ENCODE measurements at regions not wholly inside any gene's neighbourhood (a gene's known extent, or its start where the extent isn't known, plus 50 kb on each side); places are given as distances from the start of the nearest gene placed in this dataset.

DNA sequence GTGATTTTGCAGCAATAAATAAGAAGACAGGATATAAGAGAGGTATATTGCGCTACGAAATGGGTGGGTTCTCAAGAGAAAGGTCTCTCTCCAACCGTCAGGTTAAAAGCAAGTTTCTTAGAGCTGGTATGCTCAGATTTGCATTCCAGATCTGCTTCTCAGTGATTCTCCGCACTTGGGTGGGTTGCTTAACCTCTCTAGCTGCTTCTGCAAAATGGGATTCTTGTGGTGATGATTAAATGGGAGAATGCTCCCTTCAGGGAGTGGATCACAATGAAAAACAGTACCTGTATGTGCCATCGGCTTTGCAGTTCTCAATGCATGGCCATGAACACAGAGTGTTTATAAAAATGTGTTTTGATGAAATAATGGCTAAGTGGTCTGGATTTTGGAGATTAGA is 477.7 kb downstream of the TNS1 start:
- TF ChIP-seq, protein P1, sequence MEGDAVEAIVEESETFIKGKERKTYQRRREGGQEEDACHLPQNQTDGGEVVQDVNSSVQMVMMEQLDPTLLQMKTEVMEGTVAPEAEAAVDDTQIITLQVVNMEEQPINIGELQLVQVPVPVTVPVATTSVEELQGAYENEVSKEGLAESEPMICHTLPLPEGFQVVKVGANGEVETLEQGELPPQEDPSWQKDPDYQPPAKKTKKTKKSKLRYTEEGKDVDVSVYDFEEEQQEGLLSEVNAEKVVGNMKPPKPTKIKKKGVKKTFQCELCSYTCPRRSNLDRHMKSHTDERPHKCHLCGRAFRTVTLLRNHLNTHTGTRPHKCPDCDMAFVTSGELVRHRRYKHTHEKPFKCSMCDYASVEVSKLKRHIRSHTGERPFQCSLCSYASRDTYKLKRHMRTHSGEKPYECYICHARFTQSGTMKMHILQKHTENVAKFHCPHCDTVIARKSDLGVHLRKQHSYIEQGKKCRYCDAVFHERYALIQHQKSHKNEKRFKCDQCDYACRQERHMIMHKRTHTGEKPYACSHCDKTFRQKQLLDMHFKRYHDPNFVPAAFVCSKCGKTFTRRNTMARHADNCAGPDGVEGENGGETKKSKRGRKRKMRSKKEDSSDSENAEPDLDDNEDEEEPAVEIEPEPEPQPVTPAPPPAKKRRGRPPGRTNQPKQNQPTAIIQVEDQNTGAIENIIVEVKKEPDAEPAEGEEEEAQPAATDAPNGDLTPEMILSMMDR (IDR thresholded peaks at IDR 0.05; ENCODE audit: low read depth, low read length), result no peak
- no peak for TF ChIP-seq POLR2A (IDR thresholded peaks at IDR 0.05; ENCODE audit: extremely low read depth, insufficient read length)
- TF ChIP-seq, protein P2, sequence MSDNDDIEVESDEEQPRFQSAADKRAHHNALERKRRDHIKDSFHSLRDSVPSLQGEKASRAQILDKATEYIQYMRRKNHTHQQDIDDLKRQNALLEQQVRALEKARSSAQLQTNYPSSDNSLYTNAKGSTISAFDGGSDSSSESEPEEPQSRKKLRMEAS (IDR thresholded peaks at IDR 0.05; ENCODE audit: low read depth, low read length), result no peak

Data from NB4 (cell line).